IMR-90 (cell line): ENCODE measurements at regions not wholly inside any gene's neighbourhood (a gene's known extent, or its start where the extent isn't known, plus 50 kb on each side); places are given as distances from the start of the nearest gene placed in this dataset.

Experiments
- ATAC-seq: fragments of 200-7000 bp; cut with Tn5 transposase; 2 replicates; pipeline ENCODE4 v1.9.1; 2020; ENCODE audit warnings: low read depth, mild to moderate bottlenecking, moderate library complexity
- BruUV-seq: library from RNA; stranded (reverse); fragments of 400-500 nt; replicated peaks from 2 replicates; lab custom pipeline; 2021; lab: Mats Ljungman, UMichigan
- CTCF ChIA-PET: fragments of 300-600 bp; formaldehyde crosslinking; extraction: SDS; loops from one replicate; lab custom pipeline; 2021; ENCODE audit warnings: antibody characterized with exemption; lab: Yijun Ruan, JAX
- POLR2A ChIA-PET: fragments of 300-600 bp; sonication (Branson Sonifier 250); formaldehyde crosslinking; loops from one replicate; lab custom pipeline; 2022; ENCODE audit warnings: antibody characterized with exemption; ENCODE audit not compliant: unreplicated experiment; lab: Charles Lee
- DNase-seq: peaks from one replicate; pipeline ENCODE4 v3.0.0; 2013
- H2AFZ ChIP-seq: replicated peaks from 2 replicates; pipeline ENCODE3; 2013; ENCODE audit warnings: low read length, mild to moderate bottlenecking; ENCODE audit not compliant: poor library complexity
- H2AK5ac ChIP-seq: 2 replicates; pipeline ENCODE4 v1.6.1; 2013; ENCODE audit warnings: low read depth, low read length, inconsistent platforms
- H2AK9ac ChIP-seq: replicated peaks from 2 replicates; pipeline ENCODE3; 2013; ENCODE audit warnings: mild to moderate bottlenecking, low read depth, low read length, moderate library complexity; ENCODE audit not compliant: poor library complexity
- H2BK120ac ChIP-seq: 2 replicates; pipeline ENCODE4 v1.6.1; 2013; ENCODE audit warnings: low read depth, low read length, inconsistent platforms
- H2BK15ac ChIP-seq: 3 replicates; pipeline ENCODE4 v1.6.1; 2013; ENCODE audit warnings: low read depth, low read length, inconsistent platforms
- H2BK20ac ChIP-seq: 2 replicates; pipeline ENCODE4 v1.6.1; 2013; ENCODE audit warnings: low read depth, mild to moderate bottlenecking, inconsistent platforms, low read length, moderate library complexity
- H2BK5ac ChIP-seq: 2 replicates; pipeline ENCODE4 v1.6.1; 2013; ENCODE audit warnings: mild to moderate bottlenecking, low read depth, low read length, inconsistent platforms; ENCODE audit not compliant: poor library complexity, severe bottlenecking
- H3K14ac ChIP-seq: replicated peaks from 2 replicates; pipeline ENCODE4 v1.6.1; 2013; ENCODE audit warnings: low read depth, low read length, inconsistent platforms
- H3K18ac ChIP-seq: 2 replicates; pipeline ENCODE4 v1.6.1; 2013; ENCODE audit warnings: low read depth, low read length, control low read depth
- H3K23ac ChIP-seq: 2 replicates; pipeline ENCODE4 v1.6.1; 2013; ENCODE audit warnings: low read depth, low read length, inconsistent platforms
- H3K27ac ChIP-seq: 2 replicates; pipeline ENCODE4 v1.5.1; 2013; ENCODE audit warnings: mild to moderate bottlenecking, control low read depth, low read length; ENCODE audit not compliant: insufficient read depth
- H3K27me3 ChIP-seq: 2 replicates; pipeline ENCODE4 v1.6.1; 2013; ENCODE audit warnings: low read length; ENCODE audit not compliant: control insufficient read depth, insufficient read depth
- H3K36me3 ChIP-seq: 2 replicates; pipeline ENCODE4 v1.6.1; 2013; ENCODE audit warnings: low read length, mixed read lengths; ENCODE audit not compliant: control insufficient read depth, insufficient read depth
- H3K4ac ChIP-seq: 2 replicates; pipeline ENCODE4 v1.6.1; 2013; ENCODE audit warnings: low read depth, low read length, inconsistent platforms
- H3K4me1 ChIP-seq: 2 replicates; pipeline ENCODE4 v1.6.1; 2013; ENCODE audit warnings: low read length, mixed read lengths; ENCODE audit not compliant: control insufficient read depth, insufficient read depth
- H3K4me2 ChIP-seq: 2 replicates; pipeline ENCODE4 v1.6.1; 2013; ENCODE audit warnings: low read depth, mild to moderate bottlenecking, control low read depth, low read length, moderate library complexity
- H3K4me3 ChIP-seq: 2 replicates; pipeline ENCODE4 v1.5.1; 2013; ENCODE audit warnings: low read depth, mild to moderate bottlenecking, control low read depth, low read length, moderate library complexity; ENCODE audit not compliant: insufficient read depth
- H3K56ac ChIP-seq: 2 replicates; pipeline ENCODE4 v1.6.1; 2013; ENCODE audit warnings: low read length, inconsistent platforms; ENCODE audit not compliant: insufficient read depth; ENCODE audit errors: extremely low read depth
- H3K79me1 ChIP-seq, 2 experiments: 2 replicates each; pipeline ENCODE4 v1.6.1; 2013; ENCODE audit warnings: low read length in 2 of 2, inconsistent platforms in 1 of 2, low read depth in 1 of 2
- H3K9ac ChIP-seq: 2 replicates; pipeline ENCODE4 v1.6.1; 2013; ENCODE audit warnings: low read depth, low read length, control low read depth
- H3K9me1 ChIP-seq: 2 replicates; pipeline ENCODE4 v1.6.1; 2013; ENCODE audit warnings: low read length, inconsistent platforms; ENCODE audit not compliant: insufficient read depth
- H3K9me3 ChIP-seq: 2 replicates; pipeline ENCODE4 v1.6.1; 2013; ENCODE audit warnings: low read length; ENCODE audit not compliant: control insufficient read depth, insufficient read depth
- H4K20me1 ChIP-seq: 2 replicates; pipeline ENCODE4 v1.6.1; 2013; ENCODE audit warnings: low read length, inconsistent platforms; ENCODE audit not compliant: insufficient read depth
- H4K5ac ChIP-seq: 2 replicates; pipeline ENCODE4 v1.6.1; 2013; ENCODE audit warnings: mild to moderate bottlenecking, low read depth, low read length, control low read depth
- H4K8ac ChIP-seq, 2 experiments: 2 replicates each; pipeline ENCODE4 v1.6.1; 2013; ENCODE audit warnings: low read depth in 2 of 2, low read length in 2 of 2, control low read depth in 1 of 2, inconsistent platforms in 1 of 2
- H4K91ac ChIP-seq: 2 replicates; pipeline ENCODE4 v1.6.1; 2013; ENCODE audit warnings: low read depth, low read length, inconsistent platforms; ENCODE audit not compliant: insufficient read depth
- BHLHE40 ChIP-seq: fragments of 150-350 bp; IDR thresholded peaks from 2 replicates; pipeline ENCODE4 v1.6.1; 2016; ENCODE audit warnings: mild to moderate bottlenecking, low read depth, low read length
- CEBPB ChIP-seq: IDR thresholded peaks from 2 replicates; pipeline ENCODE4 v1.6.1; 2012; ENCODE audit warnings: low read depth, low read length, improper control_type of control experiment
- CHD1 ChIP-seq: IDR thresholded peaks from 2 replicates; pipeline ENCODE4 v1.6.1; 2012; ENCODE audit warnings: low read depth, low read length, improper control_type of control experiment
- FOS ChIP-seq: fragments of 150-350 bp; IDR thresholded peaks from 2 replicates; pipeline ENCODE4 v1.6.1; 2016; ENCODE audit warnings: low read depth, low read length
- MAFK ChIP-seq: IDR thresholded peaks from 2 replicates; pipeline ENCODE4 v1.6.1; 2012; ENCODE audit warnings: low read depth, low read length, improper control_type of control experiment
- MAZ ChIP-seq: IDR thresholded peaks from 2 replicates; pipeline ENCODE4 v1.6.1; 2012; ENCODE audit warnings: low read depth, mild to moderate bottlenecking, low read length, improper control_type of control experiment, moderate library complexity, borderline replicate concordance
- MXI1 ChIP-seq: IDR thresholded peaks from 2 replicates; pipeline ENCODE4 v1.6.1; 2012; ENCODE audit warnings: low read depth, mild to moderate bottlenecking, low read length, moderate library complexity, borderline replicate concordance
- POLR2A ChIP-seq: IDR thresholded peaks from 2 replicates; pipeline ENCODE4 v1.6.1; 2012; ENCODE audit warnings: mild to moderate bottlenecking, low read depth, low read length
- RAD21 ChIP-seq: IDR thresholded peaks from 2 replicates; pipeline ENCODE4 v1.6.1; 2012; ENCODE audit warnings: low read length, improper control_type of control experiment
- RCOR1 ChIP-seq: IDR thresholded peaks from 2 replicates; pipeline ENCODE4 v1.6.1; 2012; ENCODE audit warnings: mild to moderate bottlenecking, low read length, improper control_type of control experiment; ENCODE audit not compliant: insufficient replicate concordance
- RFX5 ChIP-seq: IDR thresholded peaks from 2 replicates; pipeline ENCODE4 v1.8.0; 2012; ENCODE audit warnings: low read depth, mild to moderate bottlenecking, low read length, moderate library complexity
- SMC3 ChIP-seq: fragments of 150-350 bp; IDR thresholded peaks from 2 replicates; pipeline ENCODE4 v1.6.1; 2016; ENCODE audit warnings: low read depth, mild to moderate bottlenecking, antibody characterized with exemption, low read length, moderate library complexity
- WGBS, 2 experiments: methylation state at CpG; one replicate each; pipeline versions ENCODE4 v1.1.5 to v1.1.7; 2013; ENCODE audit warnings: missing lambda C conversion rate in 2 of 2; ENCODE audit not compliant: insufficient read length in 1 of 2; ENCODE audit errors: extremely low coverage in 2 of 2; 5-methylcytosine and 5-hydroxymethylcytosine counted together
- dilution Hi-C: fragments of 300-500 bp; cut with HindIII; formaldehyde crosslinking; loops from one replicate; pipeline ENCODE4 v1.14.3; 2018; ENCODE audit warnings: low sequenced_read_pairs; ENCODE audit not compliant: unreplicated experiment
- in situ Hi-C: fragments of 300-500 bp; cut with MboI; formaldehyde crosslinking; loops from 3 replicates; pipeline ENCODE4 v1.14.3; 2019; ENCODE audit warnings: low sequenced_read_pairs, inconsistent platforms, mixed read lengths
- intact Hi-C: fragments of 100-400 bp; cut with micrococcal nuclease; formaldehyde crosslinking; loops from 2 replicates; pipeline ENCODE4 v1.10.0; 2022
- TF ChIP-seq, protein P1 (sequence below): fragments of 150-350 bp; IDR thresholded peaks from 2 replicates; pipeline ENCODE4 v1.6.1; 2017; ENCODE audit warnings: mild to moderate bottlenecking, antibody characterized with exemption, low read length, low read depth
- TF ChIP-seq, protein P2 (sequence below): fragments of 150-350 bp; IDR thresholded peaks from 2 replicates; pipeline ENCODE4 v1.6.1; 2016; ENCODE audit warnings: low read depth, mild to moderate bottlenecking, low read length, moderate library complexity, borderline replicate concordance
- TF ChIP-seq, protein P3 (sequence below): conservative IDR thresholded peaks from 2 replicates; pipeline ENCODE4 v1.5.1; 2012; ENCODE audit warnings: mild to moderate bottlenecking, low read depth, low read length, improper control_type of control experiment

DNA sequence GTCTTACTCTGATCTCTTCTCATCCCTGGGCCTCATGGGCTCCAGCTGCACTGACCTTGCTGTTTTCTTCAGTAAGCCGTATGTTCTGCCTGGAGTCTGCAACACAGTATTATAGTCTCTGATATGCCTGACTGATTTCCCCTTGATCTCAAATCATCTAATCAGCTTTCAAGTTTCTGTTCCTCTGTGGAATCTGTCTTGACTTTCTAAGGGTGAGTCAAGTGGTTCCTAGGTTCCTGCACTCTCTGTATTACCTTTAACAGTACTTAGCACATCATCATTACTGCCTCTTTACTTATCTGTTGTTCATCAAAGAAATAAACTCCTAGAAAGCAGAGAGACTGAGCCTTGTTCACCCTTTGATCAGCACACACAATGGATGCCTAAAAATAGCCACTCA, 350.7 kb downstream of the LMO7 start:
- H2BK5ac ChIP-seq = no peak overlapping the region
- no peaks in the 10 kb centered on the region for H3K9me3 ChIP-seq
- DNase-seq (no peak), ATAC-seq (no peak)
- intact Hi-C loops = no loop called here
- dilution Hi-C loops = no loop called here
- WGBS, 2 experiments = no CpG with 5 or more reads among the region's 1 CpG
- H3K79me1 ChIP-seq = no peaks in the 10 kb centered on the region
- no peak overlapping the region for H3K27ac ChIP-seq
- H4K5ac ChIP-seq = no peak overlapping the region
- H2AFZ ChIP-seq = no peak overlapping the region
- H3K9me1 ChIP-seq = no peaks in the 10 kb centered on the region
- in situ Hi-C loops = no loop called here
- H3K36me3 ChIP-seq = no peaks in the 10 kb centered on the region
- no peaks in the 10 kb centered on the region for H4K20me1 ChIP-seq
- no peak overlapping the region for H3K56ac ChIP-seq
- no peak overlapping the region for H3K4ac ChIP-seq
- ChIA-PET POLR2A (no interaction called here), CTCF (no interaction called here)
- BruUV-seq = no TSS peak
- no peak overlapping the region for H2AK9ac ChIP-seq
- H2BK20ac ChIP-seq = no peak overlapping the region
- H3K18ac ChIP-seq = no peak overlapping the region
- H3K27me3 ChIP-seq = no peaks in the 10 kb centered on the region
- no peak overlapping the region for H2BK120ac ChIP-seq
- no peak overlapping the region for H3K23ac ChIP-seq
- no peak overlapping the region for H3K9ac ChIP-seq
- no peak overlapping the region for H2AK5ac ChIP-seq
- no peak overlapping the region for H2BK15ac ChIP-seq
- H3K4me2 ChIP-seq = no peak overlapping the region
- H4K91ac ChIP-seq = no peak overlapping the region
- no peak overlapping the region for H4K8ac ChIP-seq
- no peaks in the 10 kb centered on the region for H3K4me1 ChIP-seq
- TF ChIP-seq, protein P1, sequence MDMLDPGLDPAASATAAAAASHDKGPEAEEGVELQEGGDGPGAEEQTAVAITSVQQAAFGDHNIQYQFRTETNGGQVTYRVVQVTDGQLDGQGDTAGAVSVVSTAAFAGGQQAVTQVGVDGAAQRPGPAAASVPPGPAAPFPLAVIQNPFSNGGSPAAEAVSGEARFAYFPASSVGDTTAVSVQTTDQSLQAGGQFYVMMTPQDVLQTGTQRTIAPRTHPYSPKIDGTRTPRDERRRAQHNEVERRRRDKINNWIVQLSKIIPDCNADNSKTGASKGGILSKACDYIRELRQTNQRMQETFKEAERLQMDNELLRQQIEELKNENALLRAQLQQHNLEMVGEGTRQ = no peak
- TF ChIP-seq SMC3 (no peak), POLR2A (no peak), MAFK (no peak), BHLHE40 (no peak), RAD21 (no peak), MAZ (no peak), FOS (no peak), RCOR1 (no peak), CHD1 (no peak), MXI1 (no peak), CEBPB (no peak), RFX5 (no peak)
- TF ChIP-seq, protein P2, sequence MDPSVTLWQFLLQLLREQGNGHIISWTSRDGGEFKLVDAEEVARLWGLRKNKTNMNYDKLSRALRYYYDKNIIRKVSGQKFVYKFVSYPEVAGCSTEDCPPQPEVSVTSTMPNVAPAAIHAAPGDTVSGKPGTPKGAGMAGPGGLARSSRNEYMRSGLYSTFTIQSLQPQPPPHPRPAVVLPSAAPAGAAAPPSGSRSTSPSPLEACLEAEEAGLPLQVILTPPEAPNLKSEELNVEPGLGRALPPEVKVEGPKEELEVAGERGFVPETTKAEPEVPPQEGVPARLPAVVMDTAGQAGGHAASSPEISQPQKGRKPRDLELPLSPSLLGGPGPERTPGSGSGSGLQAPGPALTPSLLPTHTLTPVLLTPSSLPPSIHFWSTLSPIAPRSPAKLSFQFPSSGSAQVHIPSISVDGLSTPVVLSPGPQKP = no peak
- TF ChIP-seq, protein P3, sequence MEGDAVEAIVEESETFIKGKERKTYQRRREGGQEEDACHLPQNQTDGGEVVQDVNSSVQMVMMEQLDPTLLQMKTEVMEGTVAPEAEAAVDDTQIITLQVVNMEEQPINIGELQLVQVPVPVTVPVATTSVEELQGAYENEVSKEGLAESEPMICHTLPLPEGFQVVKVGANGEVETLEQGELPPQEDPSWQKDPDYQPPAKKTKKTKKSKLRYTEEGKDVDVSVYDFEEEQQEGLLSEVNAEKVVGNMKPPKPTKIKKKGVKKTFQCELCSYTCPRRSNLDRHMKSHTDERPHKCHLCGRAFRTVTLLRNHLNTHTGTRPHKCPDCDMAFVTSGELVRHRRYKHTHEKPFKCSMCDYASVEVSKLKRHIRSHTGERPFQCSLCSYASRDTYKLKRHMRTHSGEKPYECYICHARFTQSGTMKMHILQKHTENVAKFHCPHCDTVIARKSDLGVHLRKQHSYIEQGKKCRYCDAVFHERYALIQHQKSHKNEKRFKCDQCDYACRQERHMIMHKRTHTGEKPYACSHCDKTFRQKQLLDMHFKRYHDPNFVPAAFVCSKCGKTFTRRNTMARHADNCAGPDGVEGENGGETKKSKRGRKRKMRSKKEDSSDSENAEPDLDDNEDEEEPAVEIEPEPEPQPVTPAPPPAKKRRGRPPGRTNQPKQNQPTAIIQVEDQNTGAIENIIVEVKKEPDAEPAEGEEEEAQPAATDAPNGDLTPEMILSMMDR = no peak
- no peak overlapping the region for H3K4me3 ChIP-seq
- H3K14ac ChIP-seq = no peak overlapping the region
